Hepatocyte (in vitro differentiated cells): ENCODE measurements at regions not wholly inside any gene's neighbourhood (a gene's known extent, or its start where the extent isn't known, plus 50 kb on each side); places are given as distances from the start of the nearest gene placed in this dataset.

ENCODE experiments used
- DNase-seq: peaks from one replicate; pipeline ENCODE4 v3.0.0-alpha.2; 2016; ENCODE audit warnings: low spot score
- H2AFZ ChIP-seq: fragments of 200-600 bp; sonication (generic); 2 replicates; pipeline ENCODE4 v1.6.0; 2016; ENCODE audit warnings: antibody characterized with exemption, mild to moderate bottlenecking
- H3K27ac ChIP-seq: fragments of 200-600 bp; sonication (generic); 2 replicates; pipeline ENCODE4 v1.5.1; 2016; ENCODE audit warnings: mild to moderate bottlenecking
- H3K27me3 ChIP-seq: fragments of 200-600 bp; sonication (generic); 2 replicates; pipeline ENCODE4 v1.6.1; 2016
- H3K36me3 ChIP-seq: fragments of 200-600 bp; sonication (generic); replicated peaks from 2 replicates; pipeline ENCODE4 v1.5.1; 2016; ENCODE audit warnings: low read depth; ENCODE audit not compliant: insufficient read depth
- H3K4me1 ChIP-seq: fragments of 200-600 bp; sonication (generic); 2 replicates; pipeline ENCODE4 v1.5.1; 2016; ENCODE audit warnings: mild to moderate bottlenecking, moderate library complexity; ENCODE audit not compliant: insufficient read depth
- H3K4me2 ChIP-seq: fragments of 200-600 bp; sonication (generic); 2 replicates; pipeline ENCODE4 v1.6.0; 2016
- H3K4me3 ChIP-seq: fragments of 200-600 bp; sonication (generic); 2 replicates; pipeline ENCODE4 v1.5.1; 2016; ENCODE audit warnings: mild to moderate bottlenecking
- H3K79me2 ChIP-seq: fragments of 200-600 bp; sonication (generic); 2 replicates; pipeline ENCODE4 v1.6.0; 2017; ENCODE audit warnings: mild to moderate bottlenecking
- H3K9me2 ChIP-seq: fragments of 200-600 bp; sonication (generic); replicated peaks from 2 replicates; pipeline ENCODE4 v1.6.0; 2017; ENCODE audit warnings: mild to moderate bottlenecking; ENCODE audit not compliant: insufficient read depth
- H3K9me3 ChIP-seq: fragments of 200-600 bp; sonication (generic); 2 replicates; pipeline ENCODE4 v1.5.1; 2016; ENCODE audit warnings: low read depth, mild to moderate bottlenecking
- H4K20me1 ChIP-seq: fragments of 200-600 bp; sonication (generic); 2 replicates; pipeline ENCODE4 v1.6.0; 2016; ENCODE audit warnings: mild to moderate bottlenecking; ENCODE audit not compliant: insufficient read depth, poor library complexity, severe bottlenecking
- EZH2 ChIP-seq: fragments of 200-600 bp; sonication (generic); IDR thresholded peaks from 2 replicates; pipeline ENCODE4 v1.6.1; 2016; ENCODE audit warnings: antibody characterized with exemption, mild to moderate bottlenecking, borderline replicate concordance
- EZH2phosphoT487 ChIP-seq: fragments of 200-600 bp; sonication (generic); IDR thresholded peaks from one replicate; pipeline ENCODE4 v1.6.1; 2018; ENCODE audit warnings: antibody characterized with exemption, mild to moderate bottlenecking, low read depth, moderate library complexity; ENCODE audit not compliant: unreplicated experiment, severe bottlenecking
- WGBS: methylation state at CpG from one replicate; pipeline ENCODE4 v1.1.6; 2016; ENCODE audit warnings: low lambda C conversion rate; ENCODE audit errors: missing lambda C conversion rate; 5-methylcytosine and 5-hydroxymethylcytosine counted together
- TF ChIP-seq, protein P1 (sequence below): fragments of 200-600 bp; sonication (generic); IDR thresholded peaks from 2 replicates; pipeline ENCODE4 v1.5.1; 2016; ENCODE audit warnings: antibody characterized with exemption, mild to moderate bottlenecking; ENCODE audit not compliant: poor library complexity

DNA sequence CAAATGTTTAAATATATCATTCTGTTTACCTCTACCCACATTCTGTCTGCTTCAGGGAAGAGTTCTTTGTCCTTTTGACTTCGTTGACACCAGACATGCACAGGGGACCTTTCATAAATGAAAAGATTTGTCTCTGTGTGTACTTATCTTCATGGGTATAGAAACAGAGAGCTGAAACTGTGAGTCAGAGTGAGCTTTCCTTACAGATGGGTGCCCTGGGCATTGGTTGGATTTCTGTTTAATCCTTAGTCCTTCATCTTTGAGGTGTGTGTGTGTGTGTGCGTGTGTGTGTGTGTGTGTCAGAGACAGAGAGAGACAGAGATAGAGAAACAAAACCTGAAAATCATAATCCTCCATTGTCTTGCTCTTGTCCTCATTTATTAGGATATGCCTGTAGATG is 517.4 kb downstream of the TUSC7 start:
- Histone ChIP-seq H4K20me1 (no peaks in the 10 kb centered on the region), H3K4me3 (no peak overlapping the region), H3K4me2 (no peak overlapping the region), H3K27ac (no peak overlapping the region), H3K9me2 (no peaks in the 10 kb centered on the region), H3K27me3 (no peaks in the 10 kb centered on the region), H3K36me3 (no peaks in the 10 kb centered on the region), H3K4me1 (no peaks in the 10 kb centered on the region), H3K9me3 (no peaks in the 10 kb centered on the region), H3K79me2 (no peaks in the 10 kb centered on the region), H2AFZ (no peak overlapping the region)
- WGBS = 62% methylated on average over 2 of the region's 2 CpGs
- no peak for DNase-seq
- TF ChIP-seq EZH2phosphoT487 (no peak), EZH2 (no peak)
- TF ChIP-seq, protein P1, sequence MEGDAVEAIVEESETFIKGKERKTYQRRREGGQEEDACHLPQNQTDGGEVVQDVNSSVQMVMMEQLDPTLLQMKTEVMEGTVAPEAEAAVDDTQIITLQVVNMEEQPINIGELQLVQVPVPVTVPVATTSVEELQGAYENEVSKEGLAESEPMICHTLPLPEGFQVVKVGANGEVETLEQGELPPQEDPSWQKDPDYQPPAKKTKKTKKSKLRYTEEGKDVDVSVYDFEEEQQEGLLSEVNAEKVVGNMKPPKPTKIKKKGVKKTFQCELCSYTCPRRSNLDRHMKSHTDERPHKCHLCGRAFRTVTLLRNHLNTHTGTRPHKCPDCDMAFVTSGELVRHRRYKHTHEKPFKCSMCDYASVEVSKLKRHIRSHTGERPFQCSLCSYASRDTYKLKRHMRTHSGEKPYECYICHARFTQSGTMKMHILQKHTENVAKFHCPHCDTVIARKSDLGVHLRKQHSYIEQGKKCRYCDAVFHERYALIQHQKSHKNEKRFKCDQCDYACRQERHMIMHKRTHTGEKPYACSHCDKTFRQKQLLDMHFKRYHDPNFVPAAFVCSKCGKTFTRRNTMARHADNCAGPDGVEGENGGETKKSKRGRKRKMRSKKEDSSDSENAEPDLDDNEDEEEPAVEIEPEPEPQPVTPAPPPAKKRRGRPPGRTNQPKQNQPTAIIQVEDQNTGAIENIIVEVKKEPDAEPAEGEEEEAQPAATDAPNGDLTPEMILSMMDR = no peak

DNA sequence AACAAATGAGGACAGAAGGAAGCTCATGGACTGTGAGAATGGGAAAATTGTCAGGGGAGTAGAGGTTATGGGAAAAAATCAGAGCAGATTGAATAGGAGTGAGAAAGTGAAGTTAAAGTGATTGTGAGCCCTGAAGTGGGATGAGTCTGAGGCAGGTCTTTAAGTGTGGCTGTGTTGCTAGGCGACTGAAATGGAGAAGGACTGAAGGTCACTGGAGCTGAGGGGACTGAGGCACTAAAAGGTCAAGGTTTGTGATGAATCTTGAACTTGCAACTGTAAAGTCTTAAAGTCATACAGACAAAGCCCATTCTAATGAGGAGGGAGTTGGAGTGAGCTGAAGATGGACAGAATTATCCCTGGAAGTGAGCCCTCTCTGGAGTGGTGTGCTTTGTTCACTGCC is 518.9 kb downstream of the TUSC7 start:
- WGBS = 76% methylated on average over 1 of the region's 1 CpG

DNA sequence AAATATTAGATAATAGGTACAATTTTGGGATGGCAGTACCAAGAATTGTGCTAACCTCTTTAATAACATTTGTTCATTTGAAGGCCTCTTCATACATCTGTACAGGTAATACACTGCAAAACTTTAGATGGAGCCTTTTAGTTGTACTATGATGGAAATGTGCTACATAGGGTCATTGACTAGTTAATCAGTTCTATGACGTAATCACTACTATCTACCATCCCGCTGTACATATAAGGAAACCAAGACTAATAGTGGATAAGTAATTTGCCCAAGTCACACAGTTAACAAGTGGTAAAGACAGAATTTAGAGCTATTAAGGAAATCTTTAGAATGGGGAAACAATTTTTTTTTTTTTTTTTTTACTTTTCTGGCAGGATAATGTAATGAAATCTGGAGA is 521.3 kb downstream of the TUSC7 start:
- Histone ChIP-seq H3K27me3 (no peaks in the 10 kb centered on the region), H3K9me3 (no peaks in the 10 kb centered on the region), H3K36me3 (no peaks in the 10 kb centered on the region), H3K9me2 (no peaks in the 10 kb centered on the region), H4K20me1 (no peaks in the 10 kb centered on the region), H3K4me3 (no peak overlapping the region), H2AFZ (no peak overlapping the region), H3K79me2 (no peaks in the 10 kb centered on the region), H3K4me1 (no peaks in the 10 kb centered on the region), H3K4me2 (no peak overlapping the region), H3K27ac (no peak overlapping the region)
- WGBS = 100% methylated on average over 2 of the region's 2 CpGs
- TF ChIP-seq, protein P1 = no peak
- TF ChIP-seq EZH2 = no peak
- TF ChIP-seq EZH2phosphoT487 = no peak
- DNase-seq = no peak

More for the DNA sequence above, 518.9 kb downstream of the TUSC7 start:
- no peak for DNase-seq
- no peaks in the 10 kb centered on the region for H3K9me2 ChIP-seq
- H4K20me1 ChIP-seq = no peaks in the 10 kb centered on the region
- H3K4me2 ChIP-seq = no peak overlapping the region
- no peak overlapping the region for H3K27ac ChIP-seq
- H3K9me3 ChIP-seq = no peaks in the 10 kb centered on the region
- H3K79me2 ChIP-seq = no peaks in the 10 kb centered on the region
- TF ChIP-seq EZH2phosphoT487 (no peak), EZH2 (no peak)
- TF ChIP-seq, protein P1 = no peak
- no peaks in the 10 kb centered on the region for H3K4me1 ChIP-seq
- H2AFZ ChIP-seq = no peak overlapping the region
- H3K4me3 ChIP-seq = no peak overlapping the region
- H3K27me3 ChIP-seq = no peaks in the 10 kb centered on the region
- H3K36me3 ChIP-seq = no peaks in the 10 kb centered on the region

DNA sequence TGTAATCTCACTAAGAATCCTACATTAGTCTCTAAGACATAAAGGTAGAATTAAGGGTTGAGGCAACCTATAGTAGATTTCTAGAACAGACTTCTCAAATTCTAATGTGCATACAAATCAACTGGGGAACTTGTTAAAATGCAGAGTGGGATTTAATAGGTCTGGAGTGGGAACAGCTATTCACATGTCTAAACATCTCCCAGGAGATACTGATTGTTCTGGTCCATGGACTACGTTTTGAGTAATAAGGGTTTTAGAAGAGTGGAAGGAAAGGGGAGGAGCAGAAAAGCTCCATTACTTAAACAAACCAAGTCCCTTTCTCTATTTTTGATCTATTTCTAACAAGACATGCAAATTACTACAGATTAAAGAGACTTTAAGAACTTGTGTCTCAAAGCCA is 524.8 kb downstream of the TUSC7 start:
- Histone ChIP-seq H3K36me3 (no peaks in the 10 kb centered on the region), H3K4me2 (no peak overlapping the region), H3K9me2 (no peaks in the 10 kb centered on the region), H3K79me2 (no peaks in the 10 kb centered on the region), H3K27ac (no peak overlapping the region), H2AFZ (no peak overlapping the region), H4K20me1 (no peaks in the 10 kb centered on the region), H3K4me3 (no peak overlapping the region), H3K4me1 (no peaks in the 10 kb centered on the region), H3K27me3 (no peaks in the 10 kb centered on the region), H3K9me3 (no peaks in the 10 kb centered on the region)
- no peak for DNase-seq
- TF ChIP-seq, protein P1 = no peak
- no peak for TF ChIP-seq EZH2phosphoT487
- no peak for TF ChIP-seq EZH2
- WGBS = 41% methylated on average over 1 of the region's 1 CpG
